ENCODE measurements at regions not wholly inside any gene's neighbourhood (a gene's known extent, or its start where the extent isn't known, plus 50 kb on each side); places are given as distances from the start of the nearest gene placed in this dataset.

- Histone ChIP-seq H2AFZ (ENCODE audit: low read length) (no peak overlapping the region), H3K36me3 (ENCODE audit: insufficient read depth, low read length) (no peaks in the 10 kb centered on the region), H3K4me2 (ENCODE audit: low read length) (no peak overlapping the region), H3K27ac (ENCODE audit: low read depth, low read length, poor library complexity, severe bottlenecking) (no peak overlapping the region), H3K4me3 (ENCODE audit: low read depth, low read length, poor library complexity, severe bottlenecking) (no peak overlapping the region), H3K9me3 (ENCODE audit: low read length) (no peaks in the 10 kb centered on the region), H3K79me2 (ENCODE audit: insufficient read depth, low read depth, low read length) (no peaks in the 10 kb centered on the region), H4K20me1 (ENCODE audit: insufficient read depth, low read length) (no peaks in the 10 kb centered on the region), H3K9me2 (ENCODE audit: insufficient read depth, low read length) (no peaks in the 10 kb centered on the region), H3K4me1 (ENCODE audit: insufficient read depth, low read length, poor library complexity, severe bottlenecking) (no peaks in the 10 kb centered on the region)
- no peak for TF ChIP-seq CTCF (conservative IDR thresholded peaks at IDR 0.05; ENCODE audit: low read length)
- TF ChIP-seq EZH2phosphoT487 (IDR thresholded peaks at IDR 0.05; ENCODE audit: borderline replicate concordance, low read depth, low read length) = no peak
- ChIA-PET CTCF (ENCODE audit: unreplicated experiment) (no interaction called here), POLR2A (interaction anchor here (0.6 kb wide), 1 partner anchor 12 kb away, joined by 3 read pairs; no protein-coding TSS in a partner anchor)
- intact Hi-C loops (cut with micrococcal nuclease; ENCODE audit: unreplicated experiment) = loop anchor here (10.0 kb wide), 1 partner anchor 223 kb away; no protein-coding TSS in a partner anchor
- no peak for DNase-seq (ENCODE audit: low spot score)
- no TSS peak for BruUV-seq (replicated peaks)
These were observed 232.5 kb upstream of the NDST3 start for GRCh38 chr4:117801756-117802155.

- H3K9me2 ChIP-seq (ENCODE audit: insufficient read depth, low read length) = no peaks in the 10 kb centered on the region
- no peaks in the 10 kb centered on the region for H3K79me2 ChIP-seq (ENCODE audit: insufficient read depth, low read depth, low read length)
- H3K27ac ChIP-seq (ENCODE audit: low read depth, low read length, poor library complexity, severe bottlenecking) = no peak overlapping the region
- H2AFZ ChIP-seq (ENCODE audit: low read length) = no peak overlapping the region
- DNase-seq (ENCODE audit: low spot score) = no peak
- BruUV-seq (replicated peaks) = no TSS peak
- H3K4me1 ChIP-seq (ENCODE audit: insufficient read depth, low read length, poor library complexity, severe bottlenecking) = no peaks in the 10 kb centered on the region
- TF ChIP-seq EZH2phosphoT487 (IDR thresholded peaks at IDR 0.05; ENCODE audit: borderline replicate concordance, low read depth, low read length) (no peak), CTCF (conservative IDR thresholded peaks at IDR 0.05; ENCODE audit: low read length) (no peak)
- no peak overlapping the region for H3K4me3 ChIP-seq (ENCODE audit: low read depth, low read length, poor library complexity, severe bottlenecking)
- intact Hi-C loops (cut with micrococcal nuclease; ENCODE audit: unreplicated experiment) = no loop called here
- no peaks in the 10 kb centered on the region for H3K36me3 ChIP-seq (ENCODE audit: insufficient read depth, low read length)
- no peaks in the 10 kb centered on the region for H3K9me3 ChIP-seq (ENCODE audit: low read length)
- no peak overlapping the region for H3K4me2 ChIP-seq (ENCODE audit: low read length)
- H4K20me1 ChIP-seq (ENCODE audit: insufficient read depth, low read length) = no peaks in the 10 kb centered on the region
- CTCF ChIA-PET (ENCODE audit: unreplicated experiment) = no interaction called here
- POLR2A ChIA-PET = no interaction called here
These were observed 222.6 kb upstream of the NDST3 start for GRCh38 chr4:117811731-117812130.

GRCh38 chr4:117814277-117815246 lies 219.7 kb upstream of the NDST3 start:
- H3K9me3 ChIP-seq (ENCODE audit: low read length) = no peaks in the 10 kb centered on the region
- no peak overlapping the region for H3K4me3 ChIP-seq (ENCODE audit: low read depth, low read length, poor library complexity, severe bottlenecking)
- no peak for DNase-seq (ENCODE audit: low spot score)
- H3K4me1 ChIP-seq (ENCODE audit: insufficient read depth, low read length, poor library complexity, severe bottlenecking) = no peaks in the 10 kb centered on the region
- H3K27ac ChIP-seq (ENCODE audit: low read depth, low read length, poor library complexity, severe bottlenecking) = no peak overlapping the region
- ChIA-PET POLR2A (no interaction called here), CTCF (ENCODE audit: unreplicated experiment) (no interaction called here)
- TF ChIP-seq EZH2phosphoT487 (IDR thresholded peaks at IDR 0.05; ENCODE audit: borderline replicate concordance, low read depth, low read length) (no peak), CTCF (conservative IDR thresholded peaks at IDR 0.05; ENCODE audit: low read length) (no peak)
- no peak overlapping the region for H2AFZ ChIP-seq (ENCODE audit: low read length)
- no peaks in the 10 kb centered on the region for H4K20me1 ChIP-seq (ENCODE audit: insufficient read depth, low read length)
- H3K9me2 ChIP-seq (ENCODE audit: insufficient read depth, low read length) = no peaks in the 10 kb centered on the region
- H3K4me2 ChIP-seq (ENCODE audit: low read length) = no peak overlapping the region
- no peaks in the 10 kb centered on the region for H3K79me2 ChIP-seq (ENCODE audit: insufficient read depth, low read depth, low read length)
- intact Hi-C loops (cut with micrococcal nuclease; ENCODE audit: unreplicated experiment) = no loop called here
- no peaks in the 10 kb centered on the region for H3K36me3 ChIP-seq (ENCODE audit: insufficient read depth, low read length)
- no TSS peak for BruUV-seq (replicated peaks)
